KMS-11 (cell line): ENCODE measurements at regions not wholly inside any gene's neighbourhood (a gene's known extent, or its start where the extent isn't known, plus 50 kb on each side); places are given as distances from the start of the nearest gene placed in this dataset.
"Not testable (repeated sequence)": the region's sequence is repeated elsewhere in the genome, so short reads cannot be mapped to it uniquely, and the experiment has no call there.

Experiments used
- H2AFZ ChIP-seq: fragments of 200-600 bp; sonication (generic); 2 replicates; pipeline ENCODE4 v1.6.1; 2016; ENCODE audit warnings: antibody characterized with exemption, mixed run types, low read depth
- H3K27ac ChIP-seq: fragments of 200-600 bp; sonication (generic); 2 replicates; pipeline ENCODE4 v1.6.1; 2016; ENCODE audit warnings: mild to moderate bottlenecking, mixed run types
- H3K27me3 ChIP-seq: fragments of 200-600 bp; sonication (generic); 2 replicates; pipeline ENCODE4 v1.6.1; 2017; ENCODE audit warnings: mild to moderate bottlenecking, low read depth, mixed run types, moderate library complexity; ENCODE audit not compliant: insufficient read depth
- H3K36me3 ChIP-seq: fragments of 200-600 bp; sonication (generic); 2 replicates; pipeline ENCODE4 v1.6.1; 2017; ENCODE audit warnings: mild to moderate bottlenecking, mixed run types; ENCODE audit not compliant: insufficient read depth
- H3K4me1 ChIP-seq: fragments of 200-600 bp; sonication (generic); 2 replicates; pipeline ENCODE4 v1.6.1; 2016; ENCODE audit warnings: mild to moderate bottlenecking, low read depth, mixed run types; ENCODE audit not compliant: poor library complexity, severe bottlenecking
- H3K4me2 ChIP-seq: fragments of 200-600 bp; sonication (generic); 2 replicates; pipeline ENCODE4 v1.7.0; 2016; ENCODE audit warnings: mild to moderate bottlenecking, mixed run types
- H3K4me3 ChIP-seq: fragments of 200-600 bp; sonication (generic); IDR thresholded peaks from 2 replicates; pipeline ENCODE4 v1.6.1; 2017; ENCODE audit warnings: low read depth, low read length, mixed read lengths; ENCODE audit not compliant: insufficient read depth
- H3K79me2 ChIP-seq: fragments of 200-600 bp; sonication (generic); 2 replicates; pipeline ENCODE4 v1.6.1; 2016; ENCODE audit warnings: low read depth, mixed run types; ENCODE audit not compliant: insufficient read depth
- H3K9ac ChIP-seq: fragments of 200-600 bp; sonication (generic); 2 replicates; pipeline ENCODE4 v1.6.1; 2016; ENCODE audit warnings: mild to moderate bottlenecking, mixed run types
- H4K20me1 ChIP-seq: fragments of 200-600 bp; sonication (generic); 2 replicates; pipeline ENCODE4 v1.6.1; 2016; ENCODE audit warnings: mild to moderate bottlenecking, mixed run types; ENCODE audit not compliant: insufficient read depth
- TF ChIP-seq, protein P1 (sequence below): fragments of 200-600 bp; sonication (generic); conservative IDR thresholded peaks from 2 replicates; pipeline ENCODE4 v1.6.1; 2017; ENCODE audit warnings: low read depth, mild to moderate bottlenecking, antibody characterized with exemption, low read length, moderate library complexity, mixed read lengths

DNA sequence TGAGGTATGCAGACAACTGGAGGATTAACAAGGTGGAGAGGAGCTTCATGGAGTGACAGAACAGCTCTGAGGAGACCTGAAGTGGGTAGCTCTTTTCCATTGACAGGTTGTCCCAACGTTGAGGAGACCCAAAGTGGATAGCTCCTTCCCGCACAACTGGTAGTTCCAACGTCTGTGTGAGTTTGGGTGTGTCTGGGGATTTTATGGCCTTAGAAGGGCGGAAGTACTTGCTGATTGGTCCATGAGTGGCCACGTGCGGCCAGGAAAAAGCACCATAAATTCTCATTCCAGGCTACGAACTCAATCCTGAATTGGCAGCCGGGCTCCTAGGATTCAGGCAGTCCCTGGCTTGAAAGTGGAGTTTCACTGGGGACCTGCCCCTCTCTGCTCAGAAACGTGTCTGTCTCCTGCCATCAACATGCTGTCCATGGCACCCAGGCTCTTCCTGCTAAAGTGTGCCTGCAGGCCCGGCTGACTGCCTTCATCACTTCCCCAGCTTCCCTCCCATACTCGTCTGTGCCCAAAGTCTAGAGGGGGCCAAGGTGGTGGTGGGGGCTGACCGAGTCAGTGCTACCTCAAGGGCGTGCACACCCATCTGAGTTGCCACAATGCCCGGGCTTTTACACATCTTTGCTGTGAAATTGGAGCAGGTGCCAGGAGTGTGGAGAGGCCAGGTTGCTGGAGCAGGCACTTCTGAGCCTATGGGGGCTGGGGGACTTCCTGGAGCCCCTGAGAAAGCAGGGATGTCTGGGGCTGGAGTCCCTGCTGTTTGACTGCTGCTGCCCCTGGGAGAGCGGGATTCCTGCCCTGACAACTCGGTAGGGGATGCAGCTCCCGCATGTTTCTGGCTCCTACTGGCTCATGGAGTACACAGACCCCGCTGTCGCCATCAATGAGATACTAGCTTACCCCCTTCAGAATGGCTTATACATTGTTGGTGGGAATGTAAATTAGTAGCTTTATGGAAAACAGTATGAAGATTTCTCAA, 2034.6 kb upstream of the ACO1 start:
- no peaks in the 10 kb centered on the region for H4K20me1 ChIP-seq
- no peak overlapping the region for H3K9ac ChIP-seq
- no peaks in the 10 kb centered on the region for H3K27me3 ChIP-seq
- H3K4me2 ChIP-seq, result no peak overlapping the region
- H2AFZ ChIP-seq, result no peak overlapping the region
- no peaks in the 10 kb centered on the region for H3K4me1 ChIP-seq
- no peak overlapping the region for H3K4me3 ChIP-seq
- no peaks in the 10 kb centered on the region for H3K79me2 ChIP-seq
- H3K36me3 ChIP-seq, result no peaks in the 10 kb centered on the region
- TF ChIP-seq, protein P1, sequence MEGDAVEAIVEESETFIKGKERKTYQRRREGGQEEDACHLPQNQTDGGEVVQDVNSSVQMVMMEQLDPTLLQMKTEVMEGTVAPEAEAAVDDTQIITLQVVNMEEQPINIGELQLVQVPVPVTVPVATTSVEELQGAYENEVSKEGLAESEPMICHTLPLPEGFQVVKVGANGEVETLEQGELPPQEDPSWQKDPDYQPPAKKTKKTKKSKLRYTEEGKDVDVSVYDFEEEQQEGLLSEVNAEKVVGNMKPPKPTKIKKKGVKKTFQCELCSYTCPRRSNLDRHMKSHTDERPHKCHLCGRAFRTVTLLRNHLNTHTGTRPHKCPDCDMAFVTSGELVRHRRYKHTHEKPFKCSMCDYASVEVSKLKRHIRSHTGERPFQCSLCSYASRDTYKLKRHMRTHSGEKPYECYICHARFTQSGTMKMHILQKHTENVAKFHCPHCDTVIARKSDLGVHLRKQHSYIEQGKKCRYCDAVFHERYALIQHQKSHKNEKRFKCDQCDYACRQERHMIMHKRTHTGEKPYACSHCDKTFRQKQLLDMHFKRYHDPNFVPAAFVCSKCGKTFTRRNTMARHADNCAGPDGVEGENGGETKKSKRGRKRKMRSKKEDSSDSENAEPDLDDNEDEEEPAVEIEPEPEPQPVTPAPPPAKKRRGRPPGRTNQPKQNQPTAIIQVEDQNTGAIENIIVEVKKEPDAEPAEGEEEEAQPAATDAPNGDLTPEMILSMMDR, result no peak
- no peak overlapping the region for H3K27ac ChIP-seq

DNA sequence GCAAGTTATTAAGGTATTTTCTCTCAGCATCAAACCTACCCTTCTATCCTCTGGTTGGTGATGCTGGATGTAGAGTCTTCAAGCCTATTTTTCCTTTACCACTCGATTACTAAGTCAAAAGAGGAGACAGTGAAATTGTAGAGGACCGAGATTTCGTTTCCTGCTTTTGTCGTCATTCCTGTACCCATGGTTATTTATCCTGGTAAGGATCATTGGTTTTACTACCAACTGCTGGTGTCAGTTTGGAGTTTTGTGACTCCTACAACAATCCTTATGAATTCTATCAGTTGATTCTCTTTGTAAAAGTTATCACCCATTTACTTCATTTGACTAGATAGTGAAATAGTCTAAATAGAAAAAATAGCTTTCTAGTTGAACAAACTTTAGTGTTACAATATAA, 2028.2 kb upstream of the ACO1 start:
- H3K27me3 ChIP-seq, result no peaks in the 10 kb centered on the region
- no peaks in the 10 kb centered on the region for H3K79me2 ChIP-seq
- H3K4me2 ChIP-seq, result no peak overlapping the region
- no peaks in the 10 kb centered on the region for H3K36me3 ChIP-seq
- no peaks in the 10 kb centered on the region for H4K20me1 ChIP-seq
- TF ChIP-seq, protein P1, result no peak
- no peak overlapping the region for H3K4me3 ChIP-seq
- no peak overlapping the region for H3K27ac ChIP-seq
- H3K9ac ChIP-seq, result no peak overlapping the region
- no peak overlapping the region for H2AFZ ChIP-seq
- no peaks in the 10 kb centered on the region for H3K4me1 ChIP-seq

DNA sequence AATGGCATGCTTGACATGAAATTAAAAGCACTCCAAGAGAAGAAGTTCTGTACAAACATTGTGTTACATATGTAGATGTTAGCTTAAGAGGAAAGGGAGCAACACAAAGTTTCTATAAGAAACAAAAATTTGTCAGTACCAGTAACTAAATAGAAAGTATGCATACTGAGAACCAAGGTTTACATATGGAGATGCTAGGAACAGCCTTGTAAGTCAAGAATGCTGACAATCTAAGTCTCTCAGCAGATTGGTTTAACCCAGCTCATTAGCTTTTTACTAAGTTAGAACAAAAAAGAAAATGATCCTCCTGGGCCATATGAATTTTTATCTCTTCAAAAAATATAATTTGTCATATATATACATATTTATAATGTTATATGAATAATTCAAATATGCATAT, 2022.1 kb upstream of the ACO1 start:
- H4K20me1 ChIP-seq, result no peaks in the 10 kb centered on the region
- no peaks in the 10 kb centered on the region for H3K36me3 ChIP-seq
- no peak overlapping the region for H3K9ac ChIP-seq
- no peak overlapping the region for H3K4me3 ChIP-seq
- no peaks in the 10 kb centered on the region for H3K79me2 ChIP-seq
- H3K27me3 ChIP-seq, result no peaks in the 10 kb centered on the region
- no peaks in the 10 kb centered on the region for H3K4me1 ChIP-seq
- TF ChIP-seq, protein P1, result no peak
- H3K4me2 ChIP-seq, result no peak overlapping the region
- H2AFZ ChIP-seq, result no peak overlapping the region
- H3K27ac ChIP-seq, result no peak overlapping the region

DNA sequence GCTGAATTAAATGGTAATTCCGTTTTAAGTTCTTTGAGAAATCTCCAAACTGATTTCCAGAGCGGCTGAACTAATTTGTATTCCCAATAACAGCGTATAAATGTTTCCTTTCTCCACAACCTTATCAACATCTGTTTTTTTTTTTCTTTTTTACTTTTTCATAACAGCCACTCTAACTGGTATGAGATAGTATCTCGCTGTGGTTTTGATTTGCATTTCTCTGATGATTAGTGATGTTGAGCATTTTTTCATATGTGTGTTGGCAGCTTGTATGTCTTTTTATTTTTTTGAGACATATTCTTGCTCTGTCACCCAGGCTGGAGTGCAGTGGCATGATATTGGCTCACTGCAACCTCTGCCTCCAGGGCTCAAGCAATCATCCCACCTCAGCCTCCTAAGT, 2018.3 kb upstream of the ACO1 start:
- not testable (repeated sequence) for H3K27me3 ChIP-seq, H3K4me1 ChIP-seq, H3K4me3 ChIP-seq, H3K79me2 ChIP-seq, H2AFZ ChIP-seq, H3K4me2 ChIP-seq, H3K9ac ChIP-seq, H3K36me3 ChIP-seq, H3K27ac ChIP-seq, H4K20me1 ChIP-seq

DNA sequence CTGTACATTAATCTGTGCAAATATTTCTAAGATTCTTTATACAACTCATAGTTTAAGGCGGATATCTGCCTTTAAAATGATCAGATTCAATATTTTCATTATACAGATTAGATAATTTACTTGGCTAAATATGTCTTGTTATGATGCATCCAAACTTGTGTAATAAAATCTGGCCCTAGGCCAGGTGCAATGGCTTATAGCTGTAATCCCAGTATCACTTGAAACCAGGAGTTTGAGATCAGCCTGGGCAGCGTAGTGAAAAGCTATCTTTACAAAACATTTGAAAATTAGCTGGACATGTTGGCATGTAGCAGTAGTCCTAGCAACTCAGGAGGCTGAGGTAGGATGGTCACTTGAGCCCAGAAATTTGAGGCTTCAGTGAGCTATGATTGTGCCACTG, 2002.2 kb upstream of the ACO1 start:
- H3K36me3 ChIP-seq, result no peaks in the 10 kb centered on the region
- H3K4me3 ChIP-seq, result no peak overlapping the region
- no peak overlapping the region for H3K9ac ChIP-seq

More for the DNA sequence above, 2002.2 kb upstream of the ACO1 start:
- no peaks in the 10 kb centered on the region for H4K20me1 ChIP-seq
- no peak overlapping the region for H3K4me2 ChIP-seq
- no peaks in the 10 kb centered on the region for H3K27me3 ChIP-seq
- no peaks in the 10 kb centered on the region for H3K4me1 ChIP-seq
- H3K79me2 ChIP-seq, result no peaks in the 10 kb centered on the region
- H3K27ac ChIP-seq, result no peak overlapping the region
- no peak overlapping the region for H2AFZ ChIP-seq
- TF ChIP-seq, protein P1, result no peak
